MCF 10A (cell line): ENCODE measurements at regions not wholly inside any gene's neighbourhood (a gene's known extent, or its start where the extent isn't known, plus 50 kb on each side); places are given as distances from the start of the nearest gene placed in this dataset.
"Not testable (repeated sequence)": the region's sequence is repeated elsewhere in the genome, so short reads cannot be mapped to it uniquely, and the experiment has no call there.

Experiments used
- BruUV-seq: library from RNA; stranded (reverse); fragments of 400-500 nt; replicated peaks from 2 replicates; lab custom pipeline; 2021; lab: Mats Ljungman, UMichigan
- CTCF ChIA-PET: fragments of 300-600 bp; sonication (Branson Sonifier 250); formaldehyde crosslinking; extraction: SDS; loops from one replicate; lab custom pipeline; 2021; ENCODE audit warnings: antibody characterized with exemption, inconsistent platforms; lab: Yijun Ruan, JAX
- POLR2A ChIA-PET: fragments of 300-600, 350-650 bp; sonication (Branson Sonifier 250); formaldehyde crosslinking; extraction: SDS; loops from one replicate; lab custom pipeline; 2020; ENCODE audit warnings: antibody characterized with exemption, inconsistent platforms; lab: Yijun Ruan, JAX
- DNase-seq: peaks from one replicate; pipeline ENCODE4 v3.0.0-alpha.2; 2018; ENCODE audit not compliant: unreplicated experiment
- H3K27ac Mint-ChIP-seq: one replicate; pipeline ENCODE4 v1.8.0; 2022; ENCODE audit warnings: mild to moderate bottlenecking, low read depth, mixed read lengths; ENCODE audit not compliant: unreplicated experiment
- H3K27me3 Mint-ChIP-seq: one replicate; pipeline ENCODE4 v1.8.0; 2022; ENCODE audit warnings: mixed read lengths; ENCODE audit not compliant: insufficient read depth, unreplicated experiment
- H3K36me3 Mint-ChIP-seq: one replicate; pipeline ENCODE4 v1.8.0; 2022; ENCODE audit warnings: mild to moderate bottlenecking, moderate library complexity, mixed read lengths; ENCODE audit not compliant: insufficient read depth, unreplicated experiment
- H3K4me1 Mint-ChIP-seq: one replicate; pipeline ENCODE4 v1.8.0; 2022; ENCODE audit warnings: mixed read lengths; ENCODE audit not compliant: insufficient read depth, unreplicated experiment
- H3K4me3 Mint-ChIP-seq: one replicate; pipeline ENCODE4 v1.8.0; 2022; ENCODE audit warnings: mild to moderate bottlenecking, moderate library complexity, mixed read lengths; ENCODE audit not compliant: unreplicated experiment
- H3K9me3 Mint-ChIP-seq: one replicate; pipeline ENCODE4 v1.8.0; 2022; ENCODE audit warnings: mixed read lengths; ENCODE audit not compliant: unreplicated experiment
- CTCF ChIP-seq: fragments of 200-600 bp; IDR thresholded peaks from one replicate; pipeline ENCODE4 v1.8.0; 2022; ENCODE audit warnings: antibody characterized with exemption, mild to moderate bottlenecking; ENCODE audit not compliant: unreplicated experiment
- intact Hi-C: fragments of 100-400 bp; cut with micrococcal nuclease; formaldehyde crosslinking; loops from 2 replicates; pipeline ENCODE4 v1.14.1; 2022

DNA sequence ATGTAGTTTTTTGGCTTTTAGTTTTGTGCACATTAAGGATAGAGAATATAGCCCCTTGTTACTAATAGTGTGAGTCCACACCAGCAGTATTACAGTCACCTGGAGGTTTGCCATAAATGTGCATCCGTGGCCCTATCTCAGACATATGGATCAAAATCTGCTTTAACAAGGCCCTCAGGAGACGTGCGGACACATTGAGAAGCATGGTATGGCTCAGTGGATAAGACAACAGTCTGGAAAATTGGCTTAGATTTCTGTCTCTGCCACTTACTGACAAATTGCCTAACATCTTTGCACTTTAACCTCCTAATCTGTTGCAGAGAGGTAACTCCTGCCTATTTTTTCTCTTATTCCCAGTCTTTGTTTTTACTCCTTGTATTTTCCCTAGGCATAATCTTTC lies 307.2 kb upstream of the DLGAP1 start:
- no peaks in the 10 kb centered on the region for H3K36me3 Mint-ChIP-seq
- intact Hi-C loops = no loop called here
- BruUV-seq = no TSS peak
- H3K4me1 Mint-ChIP-seq = no peaks in the 10 kb centered on the region
- no peak for TF ChIP-seq CTCF
- no peaks in the 10 kb centered on the region for H3K9me3 Mint-ChIP-seq
- CTCF ChIA-PET = interaction anchor here (1.0 kb wide), 1 partner anchor 261 kb away, joined by 3 read pairs; no protein-coding TSS in a partner anchor
- no peaks in the 10 kb centered on the region for H3K27me3 Mint-ChIP-seq
- POLR2A ChIA-PET = no interaction called here
- no peak overlapping the region for H3K27ac Mint-ChIP-seq
- no peak for DNase-seq
- H3K4me3 Mint-ChIP-seq = no peak overlapping the region

- Mint-ChIP-seq H3K4me1 (no peaks in the 10 kb centered on the region), H3K36me3 (no peaks in the 10 kb centered on the region), H3K27ac (no peak overlapping the region), H3K27me3 (no peaks in the 10 kb centered on the region), H3K9me3 (no peaks in the 10 kb centered on the region), H3K4me3 (no peak overlapping the region)
- ChIA-PET POLR2A (interaction anchor here (0.6 kb wide), 1 partner anchor 449 kb away, joined by 3 read pairs; no protein-coding TSS in a partner anchor), CTCF (no interaction called here)
- BruUV-seq = no TSS peak
- no peak for TF ChIP-seq CTCF
- no peak for DNase-seq
- intact Hi-C loops = no loop called here
These were observed 303.9 kb upstream of the DLGAP1 start for GRCh38 chr18:4758980-4759379.

- Mint-ChIP-seq H3K27me3 (no peaks in the 10 kb centered on the region), H3K4me3 (no peak overlapping the region), H3K27ac (no peak overlapping the region), H3K36me3 (no peaks in the 10 kb centered on the region), H3K4me1 (no peaks in the 10 kb centered on the region), H3K9me3 (no peaks in the 10 kb centered on the region)
- ChIA-PET POLR2A (no interaction called here), CTCF (no interaction called here)
- no TSS peak for BruUV-seq
- no peak for DNase-seq
- TF ChIP-seq CTCF = no peak
- intact Hi-C loops = no loop called here
These were observed 300.7 kb upstream of the DLGAP1 start for GRCh38 chr18:4755848-4756247.

GRCh38 chr18:4753151-4753550 lies 298.0 kb upstream of the DLGAP1 start:
- CTCF ChIA-PET = interaction anchor here (0.6 to 0.8 kb wide), 2 partner anchors 18 to 36 kb away, joined by 3 read pairs; no protein-coding TSS in a partner anchor
- H3K36me3 Mint-ChIP-seq, H3K4me1 Mint-ChIP-seq, H3K27me3 Mint-ChIP-seq, DNase-seq, H3K4me3 Mint-ChIP-seq, BruUV-seq, H3K9me3 Mint-ChIP-seq, POLR2A ChIA-PET, H3K27ac Mint-ChIP-seq, intact Hi-C loops: not testable (repeated sequence)

- Mint-ChIP-seq H3K9me3 (no peaks in the 10 kb centered on the region), H3K27me3 (no peaks in the 10 kb centered on the region), H3K4me1 (no peaks in the 10 kb centered on the region), H3K27ac (no peak overlapping the region), H3K4me3 (no peak overlapping the region), H3K36me3 (no peaks in the 10 kb centered on the region)
- intact Hi-C loops = no loop called here
- ChIA-PET CTCF (no interaction called here), POLR2A (no interaction called here)
- no peak for TF ChIP-seq CTCF
- DNase-seq = no peak
- BruUV-seq = no TSS peak
These were observed 296.4 kb upstream of the DLGAP1 start for GRCh38 chr18:4751523-4751922.
